GM12892 (cell line): ENCODE measurements at regions not wholly inside any gene's neighbourhood (a gene's known extent, or its start where the extent isn't known, plus 50 kb on each side); places are given as distances from the start of the nearest gene placed in this dataset.

Experiments
- DNase-seq: peaks from one replicate; pipeline ENCODE4 v3.0.0; 2011; ENCODE audit not compliant: insufficient read length
- FAIRE-seq: peaks from 2 replicates; lab custom pipeline; 2011; peaks lifted over from hg19 to GRCh38; lab: Jason Lieb, UNC
- POLR2A ChIP-seq: IDR thresholded peaks from 2 replicates; pipeline ENCODE4 v1.6.1; 2011; ENCODE audit warnings: low read depth, low read length, control low read depth
- POLR2AphosphoS5 ChIP-seq: IDR thresholded peaks from 2 replicates; pipeline ENCODE4 v1.6.1; 2011; ENCODE audit warnings: low read depth, low read length, control low read depth
- TAF1 ChIP-seq: IDR thresholded peaks from 2 replicates; pipeline ENCODE4 v1.6.1; 2011; ENCODE audit warnings: low read depth, mild to moderate bottlenecking, control low read depth, low read length, borderline replicate concordance

DNA sequence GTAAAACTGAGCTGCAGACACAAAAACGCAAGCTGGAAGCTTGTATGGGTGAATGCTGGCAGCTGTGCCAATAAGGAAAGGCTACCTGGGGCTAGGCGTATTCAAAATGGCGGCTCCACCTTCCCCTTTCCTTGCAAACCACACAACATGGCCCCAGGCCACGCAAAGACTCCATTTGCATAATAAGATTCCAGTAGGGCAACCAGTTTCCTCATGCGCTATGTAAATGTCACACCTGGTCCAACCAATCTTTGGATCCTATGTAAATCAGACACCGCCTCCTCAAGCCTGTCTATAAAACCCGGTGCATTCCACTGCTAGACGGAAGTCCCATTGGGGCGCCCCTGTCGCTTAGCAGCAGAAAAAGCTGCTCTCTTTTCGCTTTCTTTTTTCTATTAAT is 505.9 kb upstream of the BTBD3 start:
- FAIRE-seq: no peak
- no peak for TF ChIP-seq POLR2A
- no peak for TF ChIP-seq TAF1
- TF ChIP-seq POLR2AphosphoS5: no peak
- no peak for DNase-seq

- DNase-seq (no peak), FAIRE-seq (no peak)
- TF ChIP-seq POLR2A: no peak
- no peak for TF ChIP-seq TAF1
- TF ChIP-seq POLR2AphosphoS5: no peak
These were observed 490.7 kb upstream of the BTBD3 start for GRCh38 chr20:11426948-11427347.

- TF ChIP-seq TAF1 (no peak), POLR2AphosphoS5 (no peak), POLR2A (no peak)
- DNase-seq: no peak
- no peak for FAIRE-seq
These were observed 488.5 kb upstream of the BTBD3 start for GRCh38 chr20:11429168-11429567.

- DNase-seq: no peak
- TF ChIP-seq TAF1: no peak
- TF ChIP-seq POLR2A: no peak
- no peak for TF ChIP-seq POLR2AphosphoS5
These were observed 487.7 kb upstream of the BTBD3 start for GRCh38 chr20:11429889-11430519.

GRCh38 chr20:11430652-11431051 is 487.0 kb upstream of the BTBD3 start:
- DNase-seq (no peak), FAIRE-seq (no peak)
- no peak for TF ChIP-seq TAF1
- no peak for TF ChIP-seq POLR2AphosphoS5
- no peak for TF ChIP-seq POLR2A

More at GRCh38 chr20:11429889-11430519, 487.7 kb upstream of the BTBD3 start:
- no peak for FAIRE-seq

DNA sequence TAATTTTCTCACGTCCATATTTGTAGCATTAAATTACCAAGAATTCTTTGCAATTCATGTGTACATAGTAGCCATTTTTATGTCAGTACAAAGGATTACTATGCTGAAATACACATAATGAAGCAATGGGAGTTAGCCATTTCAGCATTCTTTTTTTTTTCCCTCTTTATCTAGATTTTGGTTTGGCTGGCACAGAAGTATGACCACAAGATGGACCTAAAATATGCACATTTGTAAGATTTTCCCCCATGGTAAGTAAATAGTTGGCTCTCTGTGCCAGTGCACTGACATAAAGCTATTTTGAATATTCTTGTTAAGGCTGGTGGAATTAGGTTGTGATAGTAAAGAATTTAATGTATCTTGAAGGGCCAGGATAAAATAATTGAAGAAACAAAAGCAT is 486.1 kb upstream of the BTBD3 start:
- TF ChIP-seq POLR2AphosphoS5: no peak
- TF ChIP-seq POLR2A: no peak
- no peak for TF ChIP-seq TAF1
- FAIRE-seq (no peak), DNase-seq (no peak)

- no peak for DNase-seq
- TF ChIP-seq POLR2A (no peak), TAF1 (no peak), POLR2AphosphoS5 (no peak)
- FAIRE-seq: no peak
These were observed 485.3 kb upstream of the BTBD3 start for GRCh38 chr20:11432407-11432806.

- DNase-seq (no peak), FAIRE-seq (no peak)
- TF ChIP-seq POLR2A (no peak), POLR2AphosphoS5 (no peak), TAF1 (no peak)
These were observed 481.4 kb upstream of the BTBD3 start for GRCh38 chr20:11436113-11436905.

DNA sequence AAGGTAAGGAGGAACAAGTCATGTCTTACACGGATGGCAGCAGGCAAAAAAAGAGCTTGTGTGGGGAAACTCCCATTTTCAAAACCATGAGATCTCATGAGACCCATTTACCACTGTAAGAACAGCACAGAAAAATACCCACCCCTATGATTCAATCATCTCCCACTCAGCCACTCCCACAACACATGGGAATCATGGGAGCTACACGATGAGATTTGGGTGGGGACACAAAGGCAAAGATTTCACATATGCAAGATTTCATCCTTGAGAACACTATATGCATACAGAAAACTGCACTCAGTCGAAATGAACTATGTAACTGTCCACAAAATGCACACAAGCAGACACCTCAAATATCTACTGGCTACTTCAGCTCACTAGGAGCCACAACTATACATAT is 480.6 kb upstream of the BTBD3 start:
- DNase-seq: no peak
- no peak for FAIRE-seq
- no peak for TF ChIP-seq TAF1

GRCh38 chr20:11437611-11438380 is 479.9 kb upstream of the BTBD3 start:
- TF ChIP-seq POLR2A (no peak), TAF1 (no peak), POLR2AphosphoS5 (no peak)
- no peak for FAIRE-seq
- no peak for DNase-seq

GRCh38 chr20:11438412-11438811 is 479.3 kb upstream of the BTBD3 start:
- FAIRE-seq (no peak), DNase-seq (no peak)
- no peak for TF ChIP-seq TAF1
- TF ChIP-seq POLR2A: no peak
- TF ChIP-seq POLR2AphosphoS5: no peak
